OCI-M1 (cell line): ENCODE measurements at regions not wholly inside any gene's neighbourhood (a gene's known extent, or its start where the extent isn't known, plus 50 kb on each side); places are given as distances from the start of the nearest gene placed in this dataset.
"Not testable (repeated sequence)": the region's sequence is repeated elsewhere in the genome, so short reads cannot be mapped to it uniquely, and the experiment has no call there.

Experiments
- DNase-seq: peaks from one replicate; lab custom pipeline; 2025; lab: John Stamatoyannopoulos, UW

- DNase-seq, result no peak
Measured at GRCh38 chr6:11326116-11326515, 93.6 kb upstream of the NEDD9 start.

DNA sequence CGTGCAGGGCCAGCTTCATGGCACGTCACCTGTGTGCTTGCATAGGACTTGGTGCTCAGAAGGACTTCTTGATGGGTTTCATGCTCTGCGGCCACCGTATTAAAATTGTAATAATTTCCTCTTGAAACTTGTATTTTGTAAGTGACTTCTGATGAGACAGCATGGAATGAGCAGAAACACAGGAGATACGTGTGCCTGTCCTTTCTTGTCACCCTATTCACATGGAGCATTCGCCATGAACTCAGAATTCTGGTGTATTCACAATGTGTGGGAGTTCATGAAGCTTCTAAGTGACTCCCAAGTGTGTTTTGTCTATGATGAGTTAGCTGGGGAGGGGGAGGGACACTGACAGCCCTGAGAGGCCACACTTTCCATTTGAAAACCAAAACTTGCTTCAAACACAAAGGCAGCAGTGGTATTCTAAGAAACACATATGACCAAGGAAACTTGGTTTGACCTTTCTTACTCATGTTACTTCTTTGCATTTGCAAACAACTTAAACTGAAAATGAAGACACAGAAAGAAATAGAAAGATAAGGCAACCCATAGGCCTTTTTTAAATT lies 92.1 kb upstream of the NEDD9 start:
- DNase-seq, result peak; percentile 50

GRCh38 chr6:11323666-11324452 lies 91.4 kb upstream of the NEDD9 start:
- peak; percentile 78 for DNase-seq

DNA sequence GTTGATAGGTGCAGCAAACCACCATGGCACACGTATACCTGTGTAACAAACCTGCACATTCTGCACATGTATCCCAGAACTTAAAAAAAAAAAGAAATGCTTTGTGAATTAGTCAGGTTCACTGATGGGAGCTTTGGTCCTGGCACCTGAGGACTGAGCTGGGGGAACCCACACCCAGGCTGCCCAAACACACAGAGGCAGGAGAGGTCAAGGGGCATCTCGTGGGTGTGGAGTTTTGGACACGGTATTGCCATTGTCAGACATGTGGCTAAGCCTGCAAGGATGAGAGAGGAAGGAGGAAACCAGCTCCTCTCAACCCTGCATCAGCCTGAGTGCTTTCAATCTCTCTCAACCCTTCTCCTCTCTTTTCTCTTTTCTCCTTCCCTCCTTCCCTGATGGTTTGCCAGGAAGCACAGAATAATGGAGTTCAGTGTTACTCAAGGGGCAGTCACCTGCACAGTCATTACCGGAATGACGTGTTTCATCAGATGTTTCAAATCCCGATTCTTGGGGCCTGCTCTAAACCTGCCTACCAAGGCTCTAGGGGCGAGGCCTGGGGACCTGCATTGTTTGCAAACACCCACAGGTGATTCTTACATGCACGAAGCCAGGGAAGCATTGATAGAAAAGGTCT lies 89.9 kb upstream of the NEDD9 start:
- DNase-seq, result no peak

GRCh38 chr6:11320914-11321597 lies 88.6 kb upstream of the NEDD9 start:
- no peak for DNase-seq

DNA sequence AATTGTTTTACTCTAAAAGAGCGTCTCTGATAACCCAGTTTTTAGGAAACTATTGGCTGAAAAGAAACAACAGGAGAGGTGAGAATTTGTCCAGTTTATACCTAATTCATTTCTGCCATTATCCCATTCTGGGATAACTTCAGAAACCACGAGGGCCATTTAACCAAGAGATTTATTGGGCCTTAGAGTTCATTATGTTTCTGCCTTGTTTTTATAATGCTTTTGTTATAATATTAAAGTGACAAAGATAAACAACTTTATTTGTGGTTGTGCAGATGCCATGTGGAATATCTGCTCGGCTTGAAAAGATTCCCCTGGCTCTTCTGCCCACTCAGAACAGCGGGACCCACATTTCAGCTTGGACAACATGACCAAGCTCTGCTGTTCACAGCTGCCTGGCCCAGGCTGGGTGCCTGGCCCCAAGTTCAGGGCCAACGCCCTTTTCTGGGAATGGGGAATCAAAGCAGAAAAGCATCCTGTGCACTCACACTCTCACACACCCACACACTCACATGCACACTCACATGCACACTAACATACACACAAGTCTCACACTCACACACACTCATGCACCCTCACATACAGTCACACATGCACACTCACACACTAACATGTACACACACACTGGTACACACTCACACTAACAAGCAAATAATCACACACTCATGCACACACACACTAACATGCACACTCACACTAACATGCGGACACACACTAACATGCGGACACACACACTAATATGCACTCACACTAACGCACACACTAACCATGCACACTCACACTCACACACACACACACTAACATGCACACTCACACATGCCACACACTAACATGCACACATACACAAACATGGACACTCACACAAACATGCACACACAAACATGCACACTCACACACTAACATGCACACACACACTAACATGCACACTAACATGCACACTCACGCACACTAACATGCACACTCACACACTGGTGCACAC lies 86.7 kb upstream of the NEDD9 start:
- no peak for DNase-seq

- DNase-seq, result no peak
Measured at GRCh38 chr6:11317885-11318771, 85.7 kb upstream of the NEDD9 start.

GRCh38 chr6:11315743-11316437 lies 83.4 kb upstream of the NEDD9 start:
- DNase-seq, result no peak

GRCh38 chr6:11313207-11313606 lies 80.7 kb upstream of the NEDD9 start:
- no peak for DNase-seq

GRCh38 chr6:11311970-11312369 lies 79.5 kb upstream of the NEDD9 start:
- DNase-seq, result no peak

DNA sequence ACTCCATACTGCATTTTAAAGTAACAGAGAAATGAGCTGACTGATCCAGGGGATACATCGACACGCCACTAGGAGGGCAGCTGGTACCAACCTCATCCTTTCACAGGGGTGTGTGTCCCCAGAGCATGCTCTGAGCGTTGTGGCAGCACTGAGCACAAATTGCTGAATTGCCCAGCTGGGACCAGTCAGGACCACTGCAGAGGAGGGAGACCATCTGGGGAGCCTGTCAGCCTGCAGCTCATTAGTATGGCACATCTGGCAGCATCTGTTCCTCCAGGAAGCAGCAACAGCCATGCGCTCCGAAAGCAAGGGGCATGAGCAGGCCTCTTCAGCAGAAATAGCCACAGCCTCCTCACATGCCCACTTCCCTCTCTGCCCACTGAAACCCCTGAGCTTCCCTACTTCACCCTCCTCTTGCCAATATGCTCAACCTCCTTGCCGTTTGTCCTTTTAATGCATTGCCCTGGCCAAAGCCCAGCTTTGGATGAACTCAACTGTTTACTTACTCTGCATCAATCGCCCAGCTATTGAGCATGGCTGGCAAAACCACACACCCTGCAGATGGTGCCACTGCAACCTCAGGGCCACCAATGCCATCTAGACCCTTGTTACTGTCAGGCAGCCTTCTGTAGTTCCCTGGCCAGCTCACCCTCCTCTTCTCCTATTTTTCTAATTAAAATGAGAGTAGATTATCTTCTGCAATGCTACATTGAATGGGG lies 77.6 kb upstream of the NEDD9 start:
- DNase-seq, result no peak

DNA sequence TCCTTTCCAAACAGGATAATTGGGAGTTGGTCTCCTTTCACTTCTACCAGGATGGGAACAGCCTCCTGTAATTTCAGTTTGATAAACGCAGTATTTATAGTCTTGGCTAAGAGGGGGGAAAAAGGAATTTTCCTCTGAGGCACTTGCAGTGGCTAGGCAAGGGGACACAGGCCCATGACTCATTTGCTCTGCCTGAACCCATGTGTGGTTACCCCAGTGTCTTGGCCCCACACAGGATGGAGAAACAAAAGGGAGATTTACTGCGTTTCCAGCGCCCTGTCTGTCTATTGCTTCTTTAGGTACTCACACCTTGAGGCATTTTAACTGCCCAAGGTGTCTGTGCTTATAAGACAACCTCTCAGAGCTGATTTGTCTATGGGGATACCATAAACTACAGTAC lies 74.8 kb upstream of the NEDD9 start:
- no peak for DNase-seq

DNA sequence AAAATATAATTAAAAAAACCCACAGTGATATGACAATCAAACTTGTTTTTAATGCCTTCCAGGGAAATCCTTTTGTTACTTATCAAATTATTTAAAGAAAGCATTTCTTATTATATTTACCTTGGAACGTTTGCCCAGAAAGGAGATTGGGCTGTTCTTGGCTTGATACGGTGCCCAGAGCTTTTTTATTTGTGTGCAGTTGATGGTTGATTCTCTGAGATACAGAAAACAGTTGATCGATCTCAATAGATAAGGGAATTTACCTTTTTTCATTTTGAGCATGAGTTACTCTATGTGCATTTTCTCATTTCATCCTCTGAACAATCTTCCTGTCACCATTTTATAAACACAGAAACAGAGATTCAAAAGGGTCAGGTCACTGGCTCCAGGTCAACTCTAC lies 72.5 kb upstream of the NEDD9 start:
- no peak for DNase-seq

DNA sequence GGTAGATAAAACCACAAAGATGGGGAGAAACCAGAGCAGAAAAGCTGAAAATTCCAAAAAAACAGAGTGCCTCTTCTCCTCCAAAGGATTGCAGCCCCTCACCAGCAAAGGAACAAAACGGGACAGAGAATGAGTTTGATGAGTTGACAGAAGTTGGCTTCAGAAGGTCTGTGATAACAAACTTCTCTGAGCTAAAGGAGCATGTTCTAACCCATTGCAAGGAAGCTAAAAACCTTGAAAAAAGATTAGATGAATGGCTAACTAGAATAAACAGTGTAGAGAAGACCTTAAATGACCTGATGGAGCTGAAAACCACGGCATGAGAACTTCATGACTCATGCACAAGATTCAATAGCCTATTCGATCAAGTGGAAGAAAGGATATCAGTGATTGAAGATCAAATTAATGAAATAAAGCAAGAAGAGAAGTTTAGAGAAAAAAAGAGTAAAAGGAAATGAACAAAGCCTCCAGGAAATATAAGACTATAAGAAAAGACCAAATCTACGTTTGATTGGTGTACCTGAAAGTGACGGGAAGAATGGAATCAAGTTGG lies 67.5 kb upstream of the NEDD9 start:
- DNase-seq, result not testable (repeated sequence)

DNA sequence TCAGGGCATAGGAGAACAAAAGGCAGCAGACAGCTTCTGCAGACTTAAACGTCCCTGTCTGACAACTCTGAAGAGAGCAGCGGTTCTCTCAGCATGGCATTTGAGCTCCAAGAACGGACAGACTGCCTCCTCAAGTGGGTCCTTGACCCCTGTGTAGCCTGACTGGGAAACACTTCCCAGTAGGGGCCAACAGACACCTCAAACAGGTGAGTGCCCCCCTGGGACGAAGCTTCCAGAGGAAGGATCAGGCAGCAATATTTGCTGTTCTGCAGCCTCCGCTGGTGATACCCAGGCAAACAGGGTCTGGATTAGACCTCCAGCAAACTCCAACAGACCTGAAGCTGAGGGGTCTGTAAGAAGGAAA lies 66.9 kb upstream of the NEDD9 start:
- DNase-seq, result not testable (repeated sequence)

DNA sequence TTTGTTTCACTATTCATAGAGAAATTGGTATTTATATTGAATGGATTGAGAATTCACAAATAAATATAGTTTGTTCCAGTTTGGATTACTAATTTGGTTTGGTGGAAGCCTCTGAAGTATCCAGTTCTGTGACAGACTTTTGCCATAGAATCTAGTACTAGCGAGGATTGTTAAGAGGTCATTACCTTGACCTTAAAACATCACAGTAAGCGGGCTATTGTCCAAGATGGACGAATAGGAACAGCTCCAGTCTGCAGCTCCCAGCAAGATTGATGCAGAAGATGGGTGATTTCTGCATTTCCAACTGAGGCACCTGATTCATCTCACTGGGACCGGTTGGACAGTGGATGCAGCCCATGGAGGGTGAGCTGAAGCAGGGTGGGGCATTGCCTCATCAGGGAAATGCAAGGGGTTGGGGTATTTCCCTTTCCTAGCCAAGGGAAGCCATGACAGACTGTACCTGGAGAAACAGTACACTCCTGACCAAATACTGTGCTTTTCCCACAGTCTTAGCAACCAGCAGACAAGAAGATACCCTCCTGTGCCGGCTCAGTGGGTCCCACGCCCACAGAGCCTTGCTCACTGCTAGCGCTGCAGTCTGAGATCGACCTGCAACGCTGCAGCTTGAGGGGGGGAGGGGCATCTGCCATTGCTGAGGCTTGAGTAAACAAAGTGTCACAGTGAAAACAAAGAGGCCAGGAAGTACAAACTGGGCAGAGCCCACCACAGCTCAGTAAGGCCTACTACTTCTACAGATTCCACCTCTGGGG lies 66.4 kb upstream of the NEDD9 start:
- DNase-seq, result no peak

GRCh38 chr6:11297376-11297729 lies 64.9 kb upstream of the NEDD9 start:
- DNase-seq, result no peak
